VCaP (cell line): ENCODE measurements at regions not wholly inside any gene's neighbourhood (a gene's known extent, or its start where the extent isn't known, plus 50 kb on each side); places are given as distances from the start of the nearest gene placed in this dataset.
A peak's percentile ranks its signal among the peaks of the same experiment; 100 is the strongest.

Experiments
- H3K27ac ChIP-seq: fragments of 450-650 bp; 2 replicates; pipeline ENCODE4 v1.5.1; 2017
- CTCF ChIP-seq: fragments of 450-650 bp; conservative IDR thresholded peaks from 2 replicates; pipeline ENCODE4 v1.5.1; 2017; ENCODE audit warnings: mild to moderate bottlenecking, moderate library complexity

- TF ChIP-seq CTCF = no peak
- no peak overlapping the region for H3K27ac ChIP-seq
Measured at GRCh38 chr1:166340709-166341108, 173.9 kb upstream of the FAM78B start.

GRCh38 chr1:166343276-166343675 lies 176.5 kb upstream of the FAM78B start:
- TF ChIP-seq CTCF = no peak
- no peak overlapping the region for H3K27ac ChIP-seq

- TF ChIP-seq CTCF = no peak
- H3K27ac ChIP-seq = no peak overlapping the region
Measured at GRCh38 chr1:166350490-166350889, 183.7 kb upstream of the FAM78B start.

GRCh38 chr1:166351676-166352075 lies 184.9 kb upstream of the FAM78B start:
- H3K27ac ChIP-seq = no peak overlapping the region
- no peak for TF ChIP-seq CTCF

GRCh38 chr1:166353213-166353612 lies 186.4 kb upstream of the FAM78B start:
- no peak for TF ChIP-seq CTCF
- H3K27ac ChIP-seq = no peak overlapping the region

- peak; percentile 37 for TF ChIP-seq CTCF
- H3K27ac ChIP-seq = peak overlapping the region; percentile 65
Measured at GRCh38 chr1:166354406-166354805, 187.6 kb upstream of the FAM78B start.

GRCh38 chr1:166365081-166365480 lies 198.3 kb upstream of the FAM78B start:
- no peak for TF ChIP-seq CTCF
- no peak overlapping the region for H3K27ac ChIP-seq

- no peak overlapping the region for H3K27ac ChIP-seq
- TF ChIP-seq CTCF = no peak
Measured at GRCh38 chr1:166368030-166368429, 201.2 kb upstream of the FAM78B start.
